Erythroblast (primary cell): ENCODE measurements at regions not wholly inside any gene's neighbourhood (a gene's known extent, or its start where the extent isn't known, plus 50 kb on each side); places are given as distances from the start of the nearest gene placed in this dataset.

Source experiments
- GATA1 ChIP-seq: IDR thresholded peaks from 2 replicates; pipeline ENCODE4 v1.6.1; 2011; ENCODE audit warnings: low read depth, mild to moderate bottlenecking, control low read depth, low read length, moderate library complexity
- POLR2A ChIP-seq: IDR thresholded peaks from 2 replicates; pipeline ENCODE4 v1.6.1; 2011; ENCODE audit warnings: mild to moderate bottlenecking, low read length

- TF ChIP-seq POLR2A: no peak
- TF ChIP-seq GATA1: no peak
Measured at GRCh38 chrX:151476604-151477303, 79.7 kb downstream of the VMA21 start.
